Karpas-422 (cell line): ENCODE measurements at regions not wholly inside any gene's neighbourhood (a gene's known extent, or its start where the extent isn't known, plus 50 kb on each side); places are given as distances from the start of the nearest gene placed in this dataset.

Source experiments
- DNase-seq: peaks from one replicate; pipeline ENCODE4 v3.0.0-alpha.2; 2015
- H2AFZ ChIP-seq: fragments of 200-600 bp; sonication (generic); 2 replicates; pipeline ENCODE4 v1.6.1; 2014; ENCODE audit warnings: antibody characterized with exemption, low read length, mixed read lengths
- H3K27ac ChIP-seq: fragments of 200-600 bp; sonication (generic); 2 replicates; pipeline ENCODE4 v1.5.1; 2014; ENCODE audit warnings: mild to moderate bottlenecking, low read length, moderate library complexity
- H3K27me3 ChIP-seq: fragments of 200-600 bp; sonication (generic); 2 replicates; pipeline ENCODE4 v1.6.1; 2014; ENCODE audit warnings: low read length, mixed read lengths
- H3K36me3 ChIP-seq: fragments of 200-600 bp; sonication (generic); 2 replicates; pipeline ENCODE4 v1.6.1; 2014; ENCODE audit warnings: low read length, mixed read lengths; ENCODE audit not compliant: insufficient read depth
- H3K4me1 ChIP-seq: fragments of 200-600 bp; sonication (generic); 2 replicates; pipeline ENCODE4 v1.6.1; 2014; ENCODE audit warnings: mild to moderate bottlenecking, low read length, mixed read lengths
- H3K4me2 ChIP-seq: fragments of 200-600 bp; sonication (generic); 2 replicates; pipeline ENCODE4 v1.6.1; 2014; ENCODE audit warnings: low read length, low read depth, mild to moderate bottlenecking; ENCODE audit not compliant: poor library complexity, severe bottlenecking
- H3K4me3 ChIP-seq: fragments of 200-600 bp; sonication (generic); 2 replicates; pipeline ENCODE4 v1.5.1; 2014; ENCODE audit warnings: mild to moderate bottlenecking, antibody characterized with exemption, low read length, mixed read lengths
- H3K79me2 ChIP-seq: fragments of 200-600 bp; sonication (generic); 2 replicates; pipeline ENCODE4 v1.6.1; 2014; ENCODE audit warnings: mild to moderate bottlenecking, low read length, mixed read lengths
- H3K9ac ChIP-seq: fragments of 200-600 bp; sonication (generic); 2 replicates; pipeline ENCODE4 v1.6.0; 2014; ENCODE audit warnings: low read length
- H3K9me2 ChIP-seq: fragments of 200-600 bp; sonication (generic), shearing (Covaris generic); replicated peaks from 2 replicates; pipeline ENCODE4 v1.6.0; 2014; ENCODE audit warnings: mild to moderate bottlenecking, low read length, moderate library complexity; ENCODE audit not compliant: insufficient read depth
- H3K9me3 ChIP-seq: fragments of 300-700, 200-600 bp; sonication (generic); 2 replicates; pipeline ENCODE4 v1.6.1; 2014; ENCODE audit warnings: low read length, mixed read lengths
- H4K20me1 ChIP-seq: fragments of 200-600 bp; sonication (generic); 2 replicates; pipeline ENCODE4 v1.6.1; 2014; ENCODE audit warnings: mild to moderate bottlenecking, antibody characterized with exemption, low read length, low read depth; ENCODE audit not compliant: insufficient read depth

DNA sequence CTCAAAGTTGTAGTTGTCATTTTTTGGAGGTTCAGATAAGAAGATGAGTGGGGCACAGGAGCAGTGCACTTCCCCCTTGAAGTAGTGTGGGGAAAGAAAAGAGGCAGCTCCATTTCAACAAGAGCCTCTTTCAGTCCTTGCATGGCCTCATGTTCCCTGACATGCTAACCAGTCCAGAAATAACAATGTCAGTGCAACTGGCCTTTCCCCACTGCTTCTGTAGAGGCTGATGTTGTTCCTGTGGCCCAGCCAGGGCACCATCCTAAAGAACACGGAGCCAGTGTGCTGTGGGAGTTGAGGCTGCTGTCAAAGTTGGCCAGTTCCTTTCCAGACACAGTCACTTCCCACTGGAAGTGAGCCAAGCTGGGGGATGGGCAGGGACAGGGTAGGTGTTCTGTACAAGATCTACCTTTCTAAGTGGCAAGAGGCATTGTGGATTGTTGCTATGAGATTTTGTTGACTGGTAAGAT lies 77.7 kb upstream of the SLC38A2 start:
- Histone ChIP-seq H3K27me3 (no peaks in the 10 kb centered on the region), H4K20me1 (no peaks in the 10 kb centered on the region), H3K36me3 (no peaks in the 10 kb centered on the region), H3K4me2 (no peak overlapping the region), H3K9ac (no peak overlapping the region), H3K9me3 (no peaks in the 10 kb centered on the region), H3K9me2 (no peaks in the 10 kb centered on the region), H3K27ac (no peak overlapping the region), H2AFZ (no peak overlapping the region), H3K79me2 (no peaks in the 10 kb centered on the region), H3K4me1 (no peaks in the 10 kb centered on the region), H3K4me3 (no peak overlapping the region)
- peak; percentile 20 for DNase-seq

DNA sequence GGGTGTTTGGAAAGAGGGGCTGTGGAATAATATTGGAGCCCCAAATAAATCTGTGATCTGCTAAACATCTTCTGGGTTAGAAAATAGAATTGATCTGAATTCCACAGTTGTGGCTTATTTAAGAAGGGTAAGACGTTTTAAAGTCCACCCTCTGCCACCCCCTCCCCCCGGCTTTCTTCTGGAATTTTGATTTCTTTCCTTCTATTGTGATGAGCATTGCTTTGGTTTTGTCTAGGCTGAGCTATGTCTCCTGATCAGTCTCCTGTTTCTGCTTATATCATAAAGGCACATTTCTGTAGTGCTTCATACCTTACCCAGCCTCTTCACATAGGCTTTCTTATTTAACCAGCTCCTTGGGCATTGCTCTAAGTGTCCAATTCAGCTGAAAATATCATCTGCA lies 77.3 kb upstream of the SLC38A2 start:
- Histone ChIP-seq H3K9me2 (no peaks in the 10 kb centered on the region), H4K20me1 (no peaks in the 10 kb centered on the region), H3K36me3 (no peaks in the 10 kb centered on the region), H3K9me3 (no peaks in the 10 kb centered on the region), H3K9ac (no peak overlapping the region), H3K4me1 (no peaks in the 10 kb centered on the region), H3K4me2 (no peak overlapping the region), H3K79me2 (no peaks in the 10 kb centered on the region), H3K27me3 (no peaks in the 10 kb centered on the region), H3K27ac (no peak overlapping the region), H3K4me3 (no peak overlapping the region), H2AFZ (no peak overlapping the region)
- DNase-seq = no peak

DNA sequence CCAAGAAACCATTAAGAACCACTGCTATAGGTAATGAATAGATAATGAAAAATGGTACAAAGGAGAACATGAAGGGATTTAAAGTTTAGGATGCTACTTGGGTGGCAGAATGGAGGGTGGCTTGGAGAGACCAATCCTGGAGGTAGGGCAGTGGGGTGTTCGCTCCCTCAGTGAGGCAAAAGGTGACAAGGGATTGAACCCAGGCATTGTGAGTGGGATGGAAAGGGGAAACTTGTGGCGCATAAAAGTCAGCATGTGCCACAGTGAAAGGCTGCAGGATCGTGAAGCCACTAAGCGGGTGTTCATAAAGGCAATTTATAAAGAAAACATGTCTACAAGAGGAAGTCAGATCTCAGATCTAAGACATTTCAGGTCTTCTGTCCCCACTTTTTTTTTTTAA lies 76.7 kb upstream of the SLC38A2 start:
- no peaks in the 10 kb centered on the region for H3K9me2 ChIP-seq
- no peak overlapping the region for H3K4me3 ChIP-seq
- no peaks in the 10 kb centered on the region for H3K4me1 ChIP-seq
- H3K9me3 ChIP-seq = no peaks in the 10 kb centered on the region
- no peak overlapping the region for H3K27ac ChIP-seq
- H3K79me2 ChIP-seq = no peaks in the 10 kb centered on the region
- no peaks in the 10 kb centered on the region for H3K27me3 ChIP-seq
- H3K9ac ChIP-seq = no peak overlapping the region
- H3K4me2 ChIP-seq = no peak overlapping the region
- no peaks in the 10 kb centered on the region for H4K20me1 ChIP-seq
- no peaks in the 10 kb centered on the region for H3K36me3 ChIP-seq
- no peak overlapping the region for H2AFZ ChIP-seq
- DNase-seq = no peak

DNA sequence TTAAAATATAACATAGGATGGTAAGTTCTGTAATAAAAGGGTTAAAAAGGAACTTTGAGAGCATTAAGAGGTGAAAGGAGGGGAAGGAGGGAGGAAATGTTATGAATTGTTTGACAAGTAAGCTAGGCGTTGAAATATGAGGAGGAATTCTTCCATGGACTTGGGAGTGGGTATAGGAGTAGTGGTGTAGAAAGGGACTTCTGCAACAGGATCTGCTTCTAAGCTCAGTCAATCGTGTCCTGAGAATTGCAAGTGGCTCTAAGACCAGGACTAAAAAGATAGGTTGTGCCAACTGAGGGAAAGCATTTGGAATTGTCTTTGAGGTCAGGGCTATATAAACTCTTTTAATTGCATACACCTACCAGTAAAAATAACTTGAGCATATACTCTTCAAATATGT lies 74.1 kb upstream of the SLC38A2 start:
- Histone ChIP-seq H3K4me1 (no peaks in the 10 kb centered on the region), H3K36me3 (no peaks in the 10 kb centered on the region), H3K4me2 (no peak overlapping the region), H3K27me3 (no peaks in the 10 kb centered on the region), H3K9me2 (no peaks in the 10 kb centered on the region), H4K20me1 (no peaks in the 10 kb centered on the region), H2AFZ (no peak overlapping the region), H3K4me3 (no peak overlapping the region), H3K9ac (no peak overlapping the region), H3K9me3 (no peaks in the 10 kb centered on the region), H3K79me2 (no peaks in the 10 kb centered on the region), H3K27ac (no peak overlapping the region)
- no peak for DNase-seq

DNA sequence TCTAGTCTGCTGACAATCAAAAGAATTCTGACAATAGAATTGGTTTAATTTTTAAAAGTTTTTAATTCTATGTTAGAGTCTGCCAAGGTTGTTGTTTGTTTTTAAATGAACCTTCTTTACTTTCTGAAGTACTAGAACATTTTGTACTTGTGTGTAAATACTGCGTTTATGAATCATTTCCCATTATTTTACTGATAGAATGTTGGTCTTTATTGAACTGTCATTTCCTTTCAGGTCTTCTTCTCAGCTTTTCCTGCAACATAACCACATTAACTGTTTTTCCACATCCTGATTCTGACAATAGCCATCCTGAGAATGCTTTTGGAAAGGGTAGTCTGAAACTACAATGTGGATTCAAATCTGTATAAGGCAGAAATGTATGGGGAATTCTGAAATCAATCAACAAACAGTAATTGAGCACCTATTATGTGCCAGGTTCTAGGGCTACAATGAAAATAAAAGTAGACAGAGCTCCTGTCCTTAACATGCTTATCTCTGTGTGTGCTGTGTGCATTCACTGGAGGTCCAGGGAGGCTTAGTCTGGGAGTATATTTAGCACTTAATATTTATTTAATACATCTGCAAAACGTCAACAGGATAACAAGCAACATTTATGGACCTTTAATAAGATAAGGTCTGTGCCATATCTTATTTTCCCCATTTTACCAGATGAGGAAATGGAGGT lies 73.1 kb upstream of the SLC38A2 start:
- Histone ChIP-seq H3K27ac (no peak overlapping the region), H3K9ac (no peak overlapping the region), H3K4me3 (no peak overlapping the region), H2AFZ (no peak overlapping the region), H3K9me3 (no peaks in the 10 kb centered on the region), H3K36me3 (no peaks in the 10 kb centered on the region), H3K4me2 (no peak overlapping the region), H3K9me2 (no peaks in the 10 kb centered on the region), H3K4me1 (no peaks in the 10 kb centered on the region), H3K27me3 (no peaks in the 10 kb centered on the region), H3K79me2 (no peaks in the 10 kb centered on the region), H4K20me1 (no peaks in the 10 kb centered on the region)
- DNase-seq = no peak

DNA sequence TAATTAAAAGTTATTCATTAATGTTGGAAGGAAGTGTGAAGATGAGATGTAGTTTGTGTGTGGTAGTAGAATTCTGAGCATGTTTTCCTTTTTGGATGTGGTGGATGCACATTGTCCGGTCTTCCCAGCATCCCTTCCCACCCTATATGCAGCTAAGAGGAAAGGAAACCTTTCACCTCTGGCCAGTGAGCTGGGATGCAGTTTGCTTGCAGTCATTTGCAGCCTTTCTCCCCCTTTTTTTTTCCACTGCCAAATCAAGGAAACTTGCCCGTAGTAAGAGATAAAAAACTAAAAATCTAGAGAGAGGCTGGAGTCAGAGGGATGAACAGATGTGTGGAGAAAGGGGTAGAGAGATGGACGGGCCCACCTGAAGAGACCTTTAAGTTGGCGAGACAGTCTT lies 72.5 kb upstream of the SLC38A2 start:
- DNase-seq = no peak
- no peaks in the 10 kb centered on the region for H3K27me3 ChIP-seq
- no peaks in the 10 kb centered on the region for H3K9me2 ChIP-seq
- no peaks in the 10 kb centered on the region for H3K79me2 ChIP-seq
- H2AFZ ChIP-seq = no peak overlapping the region
- H3K4me2 ChIP-seq = no peak overlapping the region
- H3K9me3 ChIP-seq = no peaks in the 10 kb centered on the region
- no peaks in the 10 kb centered on the region for H4K20me1 ChIP-seq
- H3K9ac ChIP-seq = no peak overlapping the region
- H3K4me1 ChIP-seq = no peaks in the 10 kb centered on the region
- no peaks in the 10 kb centered on the region for H3K36me3 ChIP-seq
- no peak overlapping the region for H3K27ac ChIP-seq
- H3K4me3 ChIP-seq = no peak overlapping the region

DNA sequence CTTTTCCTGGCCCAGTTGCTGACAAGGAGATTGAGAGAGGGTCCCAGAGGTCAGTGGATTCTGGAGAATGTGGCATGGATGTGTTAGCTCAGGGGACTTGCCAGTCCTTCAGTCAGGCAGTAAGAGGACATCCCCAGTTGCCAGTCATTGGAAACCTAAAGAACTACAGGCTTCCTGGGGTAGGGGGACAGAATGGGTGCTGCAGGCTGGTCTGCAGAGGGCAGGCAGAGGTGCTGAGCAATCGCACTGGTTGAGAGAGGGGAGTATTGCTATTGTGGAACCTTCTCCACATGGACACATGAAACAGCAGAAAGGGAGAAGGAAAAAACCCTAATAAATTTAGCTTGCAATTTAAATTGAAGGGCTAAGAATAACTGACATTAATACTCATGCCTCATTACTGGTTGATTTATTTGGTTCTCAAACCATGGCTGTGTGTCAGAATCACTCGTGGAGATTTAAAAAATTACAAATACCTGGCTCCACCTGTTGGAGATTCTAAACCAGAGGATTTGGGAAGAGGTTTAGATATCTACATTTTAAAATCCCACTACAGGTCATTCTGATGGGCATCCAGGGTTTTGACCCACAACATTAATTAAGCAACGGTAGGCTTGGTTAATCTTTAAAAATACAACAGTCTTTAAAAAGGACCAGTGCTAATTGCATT lies 71.2 kb upstream of the SLC38A2 start:
- H2AFZ ChIP-seq = no peak overlapping the region
- H3K27ac ChIP-seq = no peak overlapping the region
- no peak for DNase-seq
- no peaks in the 10 kb centered on the region for H3K9me3 ChIP-seq
- no peaks in the 10 kb centered on the region for H3K4me1 ChIP-seq
- H3K79me2 ChIP-seq = no peaks in the 10 kb centered on the region
- no peak overlapping the region for H3K4me3 ChIP-seq
- H4K20me1 ChIP-seq = no peaks in the 10 kb centered on the region
- H3K4me2 ChIP-seq = no peak overlapping the region
- H3K9ac ChIP-seq = no peak overlapping the region
- no peaks in the 10 kb centered on the region for H3K27me3 ChIP-seq
- no peaks in the 10 kb centered on the region for H3K9me2 ChIP-seq
- H3K36me3 ChIP-seq = no peaks in the 10 kb centered on the region

DNA sequence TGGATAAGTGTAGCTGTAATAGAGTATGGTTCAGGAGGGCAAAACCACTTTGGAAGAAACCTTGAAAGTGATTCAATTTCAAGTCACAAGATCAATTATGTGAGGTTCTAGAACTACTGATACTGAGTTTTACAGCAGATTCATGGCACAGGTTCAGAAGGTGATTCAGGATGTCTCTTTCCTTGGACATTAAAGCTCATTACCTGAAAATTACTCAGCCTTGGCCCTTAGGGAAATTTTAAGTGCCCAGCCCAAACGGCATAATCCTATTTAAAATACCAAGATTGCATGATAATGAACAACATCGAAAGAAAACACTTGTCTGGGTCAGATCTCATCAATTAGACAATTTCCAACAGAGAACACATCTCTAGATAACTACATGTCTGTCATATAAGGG lies 70.2 kb upstream of the SLC38A2 start:
- DNase-seq = peak; percentile 35
- H3K4me1 ChIP-seq = no peaks in the 10 kb centered on the region
- no peaks in the 10 kb centered on the region for H4K20me1 ChIP-seq
- no peaks in the 10 kb centered on the region for H3K36me3 ChIP-seq
- no peaks in the 10 kb centered on the region for H3K9me2 ChIP-seq
- no peaks in the 10 kb centered on the region for H3K9me3 ChIP-seq
- H3K27me3 ChIP-seq = no peaks in the 10 kb centered on the region
- no peak overlapping the region for H3K9ac ChIP-seq
- no peaks in the 10 kb centered on the region for H3K79me2 ChIP-seq
- no peak overlapping the region for H2AFZ ChIP-seq
- H3K4me2 ChIP-seq = no peak overlapping the region
- no peak overlapping the region for H3K4me3 ChIP-seq
- H3K27ac ChIP-seq = no peak overlapping the region
